PC-3 (cell line): ENCODE measurements at regions not wholly inside any gene's neighbourhood (a gene's known extent, or its start where the extent isn't known, plus 50 kb on each side); places are given as distances from the start of the nearest gene placed in this dataset.

Source experiments
- EZH2phosphoT487 ChIP-seq: fragments of 300-600 bp; sonication (generic); IDR thresholded peaks from 2 replicates; pipeline ENCODE4 v1.6.1; 2018; ENCODE audit warnings: mild to moderate bottlenecking, antibody characterized with exemption, low read length, borderline replicate concordance
- TF ChIP-seq, protein P1 (sequence below): fragments of 300-600 bp; sonication (generic); conservative IDR thresholded peaks from 2 replicates; pipeline ENCODE4 v1.5.1; 2017; ENCODE audit warnings: antibody characterized with exemption, low read depth, mild to moderate bottlenecking, low read length

- TF ChIP-seq, protein P1, sequence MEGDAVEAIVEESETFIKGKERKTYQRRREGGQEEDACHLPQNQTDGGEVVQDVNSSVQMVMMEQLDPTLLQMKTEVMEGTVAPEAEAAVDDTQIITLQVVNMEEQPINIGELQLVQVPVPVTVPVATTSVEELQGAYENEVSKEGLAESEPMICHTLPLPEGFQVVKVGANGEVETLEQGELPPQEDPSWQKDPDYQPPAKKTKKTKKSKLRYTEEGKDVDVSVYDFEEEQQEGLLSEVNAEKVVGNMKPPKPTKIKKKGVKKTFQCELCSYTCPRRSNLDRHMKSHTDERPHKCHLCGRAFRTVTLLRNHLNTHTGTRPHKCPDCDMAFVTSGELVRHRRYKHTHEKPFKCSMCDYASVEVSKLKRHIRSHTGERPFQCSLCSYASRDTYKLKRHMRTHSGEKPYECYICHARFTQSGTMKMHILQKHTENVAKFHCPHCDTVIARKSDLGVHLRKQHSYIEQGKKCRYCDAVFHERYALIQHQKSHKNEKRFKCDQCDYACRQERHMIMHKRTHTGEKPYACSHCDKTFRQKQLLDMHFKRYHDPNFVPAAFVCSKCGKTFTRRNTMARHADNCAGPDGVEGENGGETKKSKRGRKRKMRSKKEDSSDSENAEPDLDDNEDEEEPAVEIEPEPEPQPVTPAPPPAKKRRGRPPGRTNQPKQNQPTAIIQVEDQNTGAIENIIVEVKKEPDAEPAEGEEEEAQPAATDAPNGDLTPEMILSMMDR = no peak
- TF ChIP-seq EZH2phosphoT487 = no peak
These were observed 61.3 kb upstream of the HDAC4 start for GRCh38 chr2:239462191-239462515.
